GM19351 (cell line): ENCODE measurements at regions not wholly inside any gene's neighbourhood (a gene's known extent, or its start where the extent isn't known, plus 50 kb on each side); places are given as distances from the start of the nearest gene placed in this dataset.

ENCODE experiments used
- ATAC-seq: cut with Tn5 transposase; IDR thresholded peaks from one replicate; pipeline ENCODE4 v1.9.1; 2021; ENCODE audit warnings: mild to moderate bottlenecking, moderate library complexity; ENCODE audit not compliant: unreplicated experiment

GRCh38 chr11:108994887-108995286 lies 330.0 kb downstream of the DDX10 start:
- no peak for ATAC-seq

- no peak for ATAC-seq
Observed at GRCh38 chr11:108997826-108998225, 333.0 kb downstream of the DDX10 start.

- no peak for ATAC-seq
Observed at GRCh38 chr11:109000531-109000930, 335.7 kb downstream of the DDX10 start.

GRCh38 chr11:109001585-109001984 lies 336.7 kb downstream of the DDX10 start:
- no peak for ATAC-seq

GRCh38 chr11:109012991-109013390 lies 348.1 kb downstream of the DDX10 start:
- ATAC-seq: no peak

DNA sequence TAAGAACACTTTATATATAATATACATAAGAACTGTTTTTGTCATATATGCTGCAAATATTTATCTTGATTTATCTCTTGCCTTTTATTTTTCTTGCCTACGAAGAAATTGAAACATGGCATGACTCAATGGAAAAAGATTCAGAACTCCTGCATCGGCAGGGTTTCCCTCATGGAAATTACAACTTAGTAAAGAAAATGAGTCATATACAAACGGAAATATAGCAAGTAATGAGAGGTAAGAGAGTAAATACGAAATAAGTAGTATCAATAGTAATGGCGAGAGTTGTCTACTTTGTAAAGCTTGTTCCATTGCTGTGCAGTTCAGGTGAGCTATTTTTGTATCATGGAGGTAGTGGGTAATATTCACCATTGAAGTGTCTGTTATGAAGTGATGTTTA lies 350.4 kb downstream of the DDX10 start:
- no peak for ATAC-seq

- no peak for ATAC-seq
Observed at GRCh38 chr11:109016724-109017123, 351.9 kb downstream of the DDX10 start.

DNA sequence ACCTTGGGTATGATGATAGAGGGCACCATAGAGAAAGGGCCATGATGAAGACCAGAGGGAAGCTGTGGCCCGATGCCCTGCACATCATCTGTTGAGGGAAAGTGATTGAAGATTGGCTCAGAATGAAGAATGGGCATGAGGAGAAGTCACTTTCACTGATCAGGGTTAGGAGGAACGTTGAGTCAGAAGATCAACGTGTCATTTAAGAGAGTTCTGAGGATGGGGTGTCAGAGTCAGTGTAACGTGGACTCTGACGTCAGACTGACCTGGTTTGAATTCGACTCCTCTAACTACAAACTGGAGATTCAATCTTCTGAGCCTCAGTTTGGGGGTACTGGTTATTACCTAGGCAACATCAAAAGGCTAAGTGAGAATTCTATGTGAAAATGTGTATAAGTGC lies 352.6 kb downstream of the DDX10 start:
- ATAC-seq: no peak

- no peak for ATAC-seq
Observed at GRCh38 chr11:109018639-109019038, 353.8 kb downstream of the DDX10 start.

DNA sequence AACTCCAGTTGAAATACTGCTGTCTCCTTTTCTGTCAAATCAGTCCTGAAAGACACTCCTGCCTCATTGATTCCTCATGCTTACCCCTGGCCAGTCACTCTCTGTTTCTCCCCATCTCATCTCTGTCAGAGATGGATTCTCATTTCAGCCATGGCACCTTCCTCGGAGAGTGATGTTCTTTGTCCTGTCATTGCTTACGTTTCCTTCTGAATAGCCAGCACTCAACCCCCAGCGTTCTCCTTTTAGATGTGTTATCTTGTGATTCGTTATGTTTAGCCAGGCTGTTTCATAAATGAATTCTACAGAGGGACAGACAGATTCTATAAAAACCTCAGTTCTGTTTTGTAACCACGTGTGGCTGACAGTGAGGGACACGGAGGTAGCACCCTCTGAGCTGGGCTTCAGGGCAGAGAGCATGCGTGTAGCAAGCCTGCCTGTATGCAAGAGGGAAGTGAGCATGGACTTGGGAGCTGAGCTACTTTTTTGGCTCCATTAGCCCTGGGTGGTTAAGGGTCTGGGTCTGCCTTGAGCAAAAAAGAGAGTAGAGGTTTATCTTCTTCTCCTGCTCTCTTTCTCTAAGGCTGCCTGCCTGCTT lies 354.6 kb downstream of the DDX10 start:
- no peak for ATAC-seq

DNA sequence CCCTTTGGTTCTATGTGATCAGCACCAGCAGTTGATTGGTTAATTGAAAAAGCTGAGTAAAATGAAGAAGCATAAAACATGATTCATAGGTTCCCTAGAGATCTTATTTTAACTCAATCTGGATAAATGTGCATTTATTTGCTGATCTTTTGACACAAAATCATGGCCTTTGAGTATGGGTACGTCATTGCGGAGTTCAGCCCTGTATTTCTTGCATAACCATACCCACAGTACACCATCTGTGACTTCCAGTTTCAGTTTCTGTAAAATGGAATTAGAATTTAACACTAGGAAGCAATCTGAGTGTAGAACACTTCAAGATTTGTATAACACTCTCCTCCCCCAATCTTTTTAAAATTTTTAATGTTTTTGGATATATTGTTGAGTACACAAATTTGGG lies 358.2 kb downstream of the DDX10 start:
- ATAC-seq: no peak

DNA sequence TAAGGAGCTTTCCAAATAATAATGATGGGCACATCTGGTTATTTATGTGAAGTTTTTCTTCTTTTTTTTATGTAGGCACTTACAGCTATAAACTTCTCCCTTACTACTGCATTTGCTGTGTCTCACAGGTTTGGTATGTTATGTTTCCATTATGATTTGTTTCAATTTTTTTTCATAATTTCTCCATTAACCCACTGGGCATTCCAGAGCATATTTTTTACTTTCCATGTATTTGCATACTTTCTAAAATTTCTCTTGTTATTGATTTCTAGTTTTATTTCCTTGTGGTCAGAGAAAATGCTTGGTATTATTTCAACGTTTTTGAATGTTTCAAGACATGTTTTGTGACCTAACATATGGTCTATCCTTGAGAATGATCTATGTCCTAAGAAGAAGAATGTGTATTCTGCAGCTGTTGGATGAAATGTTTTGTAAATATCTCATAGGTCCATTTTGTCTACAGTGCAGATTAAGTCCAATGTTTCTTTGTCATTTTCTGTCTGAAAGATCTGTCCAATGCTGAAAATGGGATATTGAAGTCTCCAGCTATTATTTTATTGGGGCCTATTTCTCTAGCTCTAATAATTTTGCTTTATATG lies 362.1 kb downstream of the DDX10 start:
- no peak for ATAC-seq

- no peak for ATAC-seq
Observed at GRCh38 chr11:109027851-109028250, 363.0 kb downstream of the DDX10 start.

GRCh38 chr11:109029927-109030326 lies 365.1 kb downstream of the DDX10 start:
- ATAC-seq: no peak

DNA sequence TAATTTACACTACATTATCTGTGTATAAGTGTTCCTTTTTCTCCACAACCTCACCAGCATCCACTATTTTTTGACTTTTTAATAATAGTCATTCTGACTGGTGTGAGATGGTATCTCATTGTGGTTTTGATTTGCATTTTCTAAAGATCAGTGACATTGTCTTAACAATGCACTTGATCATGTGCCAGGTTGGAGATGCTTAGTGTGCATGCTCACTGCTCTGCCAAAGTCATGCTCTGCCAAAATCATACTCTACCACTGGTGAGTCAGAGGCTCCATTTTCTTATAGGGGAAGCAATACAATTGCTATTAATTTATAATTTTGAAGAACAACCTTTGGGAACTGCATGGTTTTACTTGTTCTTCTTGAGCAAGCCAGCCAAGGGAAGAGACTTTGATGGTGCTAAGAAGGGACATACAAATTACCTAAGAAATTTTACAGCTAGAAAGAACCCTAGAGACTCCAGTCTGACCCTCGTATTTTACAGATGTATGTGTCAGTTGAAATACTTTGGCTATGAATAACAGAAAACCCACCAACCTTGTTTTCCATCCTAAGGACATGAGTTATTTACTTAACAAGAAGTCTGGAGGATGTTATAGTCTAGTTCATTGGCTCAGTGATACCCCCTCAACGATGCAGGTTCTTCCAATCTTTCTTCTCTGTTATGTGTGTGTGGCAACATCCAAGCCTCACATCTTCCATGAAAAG lies 368.9 kb downstream of the DDX10 start:
- no peak for ATAC-seq

GRCh38 chr11:109034339-109034696 lies 369.4 kb downstream of the DDX10 start:
- ATAC-seq: no peak

DNA sequence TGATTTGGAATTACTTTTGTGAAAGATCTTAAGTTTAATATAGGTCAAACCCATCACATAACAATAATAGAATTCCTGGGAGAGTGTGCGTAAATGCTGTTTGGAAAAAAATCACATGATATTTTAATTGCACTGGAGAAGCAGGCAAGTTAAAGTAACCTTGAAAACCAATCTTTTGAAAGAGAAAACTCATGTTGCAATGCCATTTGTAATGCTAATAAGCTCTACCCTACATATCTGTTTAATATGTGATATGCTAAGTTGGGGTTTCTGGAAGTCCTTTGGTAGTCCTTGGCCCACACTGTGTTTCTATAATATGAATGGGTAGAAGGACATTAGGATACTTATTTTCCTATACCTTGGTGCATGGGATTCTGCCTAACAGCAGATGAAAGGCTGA lies 370.4 kb downstream of the DDX10 start:
- ATAC-seq: no peak

DNA sequence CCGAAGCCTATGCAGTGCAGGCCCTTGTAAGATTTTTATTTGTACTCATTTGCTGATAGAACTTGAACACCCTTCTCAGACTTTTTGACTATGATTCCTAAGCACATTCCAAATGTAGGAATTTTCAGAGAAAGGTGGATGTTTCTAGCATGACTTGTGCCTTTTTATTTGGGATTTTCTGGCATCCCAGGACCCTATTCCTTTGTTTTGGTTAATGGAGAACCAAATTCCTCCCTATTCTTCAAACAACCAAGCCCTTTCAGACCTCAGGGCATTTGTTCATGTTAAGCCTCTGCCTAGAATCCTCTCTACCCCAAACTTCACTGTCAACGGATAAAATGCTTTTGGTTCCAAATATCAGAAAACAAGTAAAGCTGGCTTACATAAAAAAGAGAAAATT lies 371.1 kb downstream of the DDX10 start:
- ATAC-seq: no peak

DNA sequence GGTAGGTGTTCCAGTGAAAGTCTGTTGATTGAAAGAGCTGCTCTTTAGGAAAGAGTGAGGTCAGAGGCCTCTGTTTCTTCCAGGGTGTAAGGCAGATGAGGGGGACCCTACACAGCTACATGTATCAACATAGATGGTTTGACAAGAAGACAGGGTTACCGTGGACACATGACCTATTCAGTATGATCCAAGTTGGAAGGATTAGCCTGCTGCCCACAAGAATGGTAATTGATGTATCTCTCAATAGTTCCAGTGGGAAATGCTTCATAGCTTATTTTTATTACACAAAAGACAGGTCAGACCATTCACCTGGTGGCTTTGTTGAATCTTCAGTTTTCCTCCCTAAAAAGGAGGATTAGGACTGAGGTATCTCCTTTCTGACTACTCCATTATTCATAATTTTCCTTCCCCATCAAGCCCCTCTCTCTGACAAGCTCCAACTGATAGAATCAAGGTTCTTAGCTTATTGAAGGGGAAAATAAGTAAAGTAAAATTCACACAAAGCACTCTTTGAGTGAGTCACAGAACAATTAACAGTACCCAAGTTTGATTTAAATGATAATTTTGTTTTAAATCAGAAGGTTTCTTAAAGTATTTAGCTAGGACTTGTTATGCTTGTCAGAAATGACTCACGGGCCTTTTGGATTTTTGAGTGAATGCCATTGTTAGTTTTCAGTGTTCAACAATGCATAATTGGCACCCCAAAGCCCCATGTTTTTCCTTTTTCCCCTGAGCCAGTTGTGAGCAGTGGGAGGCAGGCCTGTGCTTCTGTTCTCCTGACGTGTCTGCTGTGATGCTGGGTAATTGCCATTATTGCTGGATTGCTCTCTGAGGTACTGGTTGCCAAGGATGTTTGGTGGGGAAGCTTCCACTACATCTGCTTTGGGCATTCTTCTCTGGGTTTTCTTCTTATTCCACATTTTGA lies 373.2 kb downstream of the DDX10 start:
- no peak for ATAC-seq

DNA sequence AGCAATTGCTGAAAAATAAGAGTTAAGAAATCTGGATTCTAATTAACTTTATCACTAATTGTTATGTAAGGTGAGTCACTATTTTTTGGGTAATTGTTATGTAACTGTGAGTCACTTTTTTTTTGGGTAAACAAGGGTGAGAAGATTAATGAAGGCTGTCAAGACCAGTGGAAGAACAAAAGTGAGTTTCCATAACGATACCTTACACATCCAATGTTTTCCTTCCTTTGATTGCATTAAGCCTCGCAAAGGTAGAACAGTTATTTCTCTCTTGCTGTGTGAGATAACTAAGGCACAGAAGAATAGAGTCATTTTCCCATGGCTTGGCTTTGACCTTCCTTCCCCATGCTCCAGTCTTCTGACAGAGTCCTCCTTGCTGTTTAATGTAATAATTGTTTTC lies 374.7 kb downstream of the DDX10 start:
- ATAC-seq: no peak

GRCh38 chr11:109040303-109040702 lies 375.4 kb downstream of the DDX10 start:
- ATAC-seq: peak; percentile 57

GRCh38 chr11:109041876-109042275 lies 377.0 kb downstream of the DDX10 start:
- no peak for ATAC-seq
